NB4 (cell line): ENCODE measurements at regions not wholly inside any gene's neighbourhood (a gene's known extent, or its start where the extent isn't known, plus 50 kb on each side); places are given as distances from the start of the nearest gene placed in this dataset.

ENCODE experiments used
- DNase-seq: peaks from one replicate; pipeline ENCODE4 v3.0.0; 2010; ENCODE audit warnings: low read depth
- H3K4me3 ChIP-seq: one replicate; pipeline ENCODE4 v1.5.1; 2011; ENCODE audit warnings: mild to moderate bottlenecking, low read depth, low read length, moderate library complexity
- MYC ChIP-seq: IDR thresholded peaks from 2 replicates; pipeline ENCODE4 v1.6.1; 2011; ENCODE audit warnings: low read depth, low read length
- POLR2A ChIP-seq: IDR thresholded peaks from 2 replicates; pipeline ENCODE4 v1.6.1; 2011; ENCODE audit warnings: mild to moderate bottlenecking; ENCODE audit not compliant: insufficient read length; ENCODE audit errors: extremely low read depth
- TF ChIP-seq, protein P1 (sequence below): IDR thresholded peaks from one replicate; pipeline ENCODE4 v1.5.1; 2012; ENCODE audit warnings: low read depth, low read length
- TF ChIP-seq, protein P2 (sequence below): IDR thresholded peaks from 2 replicates; pipeline ENCODE4 v1.6.1; 2011; ENCODE audit warnings: low read depth, low read length

DNA sequence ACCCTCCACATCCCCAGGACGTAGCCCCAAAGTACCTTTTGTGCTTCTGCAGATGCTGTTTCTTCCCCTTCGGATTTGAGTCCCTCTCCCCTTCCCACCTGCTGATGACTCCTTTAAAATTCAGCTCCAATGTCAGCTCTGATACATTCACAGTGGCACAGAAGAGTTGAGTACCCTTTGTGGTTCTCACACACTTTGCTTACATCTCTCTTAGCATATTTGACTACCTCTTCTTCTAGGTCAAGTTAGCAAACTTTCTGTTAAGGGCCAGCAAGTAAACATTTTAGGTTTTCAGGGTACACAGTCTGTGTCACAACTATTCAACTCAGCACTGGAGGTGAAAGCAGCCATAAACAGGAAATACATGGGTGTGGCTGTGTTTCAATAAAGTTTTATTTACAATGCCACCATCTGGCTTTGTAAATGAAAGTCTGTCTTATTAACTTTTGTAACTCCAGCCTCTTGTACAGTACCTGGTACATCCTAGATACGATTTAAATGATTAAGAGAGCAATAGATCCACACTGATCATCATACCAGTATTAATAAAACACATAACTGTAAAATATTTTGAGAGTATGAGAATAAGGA is 161.7 kb downstream of the SOX9 start:
- no peak for DNase-seq
- TF ChIP-seq MYC (no peak), POLR2A (no peak)
- TF ChIP-seq, protein P1, sequence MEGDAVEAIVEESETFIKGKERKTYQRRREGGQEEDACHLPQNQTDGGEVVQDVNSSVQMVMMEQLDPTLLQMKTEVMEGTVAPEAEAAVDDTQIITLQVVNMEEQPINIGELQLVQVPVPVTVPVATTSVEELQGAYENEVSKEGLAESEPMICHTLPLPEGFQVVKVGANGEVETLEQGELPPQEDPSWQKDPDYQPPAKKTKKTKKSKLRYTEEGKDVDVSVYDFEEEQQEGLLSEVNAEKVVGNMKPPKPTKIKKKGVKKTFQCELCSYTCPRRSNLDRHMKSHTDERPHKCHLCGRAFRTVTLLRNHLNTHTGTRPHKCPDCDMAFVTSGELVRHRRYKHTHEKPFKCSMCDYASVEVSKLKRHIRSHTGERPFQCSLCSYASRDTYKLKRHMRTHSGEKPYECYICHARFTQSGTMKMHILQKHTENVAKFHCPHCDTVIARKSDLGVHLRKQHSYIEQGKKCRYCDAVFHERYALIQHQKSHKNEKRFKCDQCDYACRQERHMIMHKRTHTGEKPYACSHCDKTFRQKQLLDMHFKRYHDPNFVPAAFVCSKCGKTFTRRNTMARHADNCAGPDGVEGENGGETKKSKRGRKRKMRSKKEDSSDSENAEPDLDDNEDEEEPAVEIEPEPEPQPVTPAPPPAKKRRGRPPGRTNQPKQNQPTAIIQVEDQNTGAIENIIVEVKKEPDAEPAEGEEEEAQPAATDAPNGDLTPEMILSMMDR, result no peak
- TF ChIP-seq, protein P2, sequence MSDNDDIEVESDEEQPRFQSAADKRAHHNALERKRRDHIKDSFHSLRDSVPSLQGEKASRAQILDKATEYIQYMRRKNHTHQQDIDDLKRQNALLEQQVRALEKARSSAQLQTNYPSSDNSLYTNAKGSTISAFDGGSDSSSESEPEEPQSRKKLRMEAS, result no peak
- H3K4me3 ChIP-seq, result no peak overlapping the region

DNA sequence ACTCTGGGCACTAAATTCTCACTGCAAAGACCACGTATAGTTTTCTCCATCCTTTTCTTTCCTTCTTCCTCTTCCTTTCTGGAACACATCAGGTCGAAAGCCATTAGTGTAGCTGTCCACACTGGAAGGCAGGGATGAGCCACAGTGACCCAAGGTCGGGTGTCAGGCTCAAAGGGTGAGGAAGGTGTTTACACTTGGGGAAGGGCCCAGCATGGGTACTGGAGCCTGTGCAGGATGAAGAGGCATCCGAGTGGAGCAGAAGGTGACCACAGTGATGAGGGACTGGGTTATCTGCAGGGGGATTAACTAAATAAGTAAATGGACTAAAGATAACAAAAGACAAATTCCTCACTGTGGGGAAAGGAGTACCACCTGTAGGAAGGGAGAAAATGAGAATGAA is 164.0 kb downstream of the SOX9 start:
- no peak overlapping the region for H3K4me3 ChIP-seq
- TF ChIP-seq POLR2A, result no peak
- TF ChIP-seq, protein P2, result no peak
- TF ChIP-seq, protein P1, result no peak
- TF ChIP-seq MYC, result no peak
- no peak for DNase-seq

DNA sequence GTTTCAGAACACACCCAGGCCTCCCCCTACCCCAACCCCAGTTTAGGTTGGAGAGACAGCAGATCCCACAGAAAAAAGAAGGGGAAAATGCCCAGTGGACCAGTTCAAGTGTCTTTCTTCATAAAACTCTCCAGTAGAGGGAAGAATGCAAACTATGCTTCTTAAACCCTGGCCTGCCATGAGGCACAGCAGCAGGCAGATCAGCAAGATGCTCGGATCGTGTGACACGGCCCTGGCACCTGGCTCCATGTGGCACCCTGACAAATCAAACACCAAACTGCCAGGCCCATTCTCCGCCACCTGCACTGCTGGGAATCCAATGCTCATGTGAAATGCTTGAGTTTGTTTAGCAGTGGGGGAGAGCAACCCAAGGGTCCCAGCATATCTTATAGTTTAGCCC is 166.8 kb downstream of the SOX9 start:
- no peak for DNase-seq
- no peak overlapping the region for H3K4me3 ChIP-seq
- TF ChIP-seq, protein P2, result no peak
- TF ChIP-seq MYC (no peak), POLR2A (no peak)
- TF ChIP-seq, protein P1, result no peak

DNA sequence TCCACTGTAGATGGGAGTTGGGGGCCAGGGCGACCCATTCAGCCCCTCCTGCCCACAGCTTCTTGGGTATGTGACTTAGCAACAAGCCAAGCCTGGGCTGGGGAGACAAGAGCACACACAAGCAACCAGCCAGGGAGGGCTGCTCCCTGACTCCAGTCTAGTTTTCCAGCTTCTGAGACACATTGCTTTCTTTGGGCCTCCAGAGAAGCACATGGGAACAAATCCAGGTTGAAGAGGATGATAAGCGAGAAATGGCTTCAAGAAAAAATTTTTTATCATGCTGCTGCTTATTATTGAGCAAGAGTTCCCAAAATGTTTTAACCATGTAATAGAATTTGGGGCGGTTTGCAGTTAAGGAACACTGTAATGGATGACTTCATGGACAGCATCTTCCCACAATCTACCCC is 173.7 kb downstream of the SOX9 start:
- no peak overlapping the region for H3K4me3 ChIP-seq
- DNase-seq, result no peak
- TF ChIP-seq, protein P1, result no peak
- TF ChIP-seq MYC (no peak), POLR2A (no peak)
- TF ChIP-seq, protein P2, result no peak

DNA sequence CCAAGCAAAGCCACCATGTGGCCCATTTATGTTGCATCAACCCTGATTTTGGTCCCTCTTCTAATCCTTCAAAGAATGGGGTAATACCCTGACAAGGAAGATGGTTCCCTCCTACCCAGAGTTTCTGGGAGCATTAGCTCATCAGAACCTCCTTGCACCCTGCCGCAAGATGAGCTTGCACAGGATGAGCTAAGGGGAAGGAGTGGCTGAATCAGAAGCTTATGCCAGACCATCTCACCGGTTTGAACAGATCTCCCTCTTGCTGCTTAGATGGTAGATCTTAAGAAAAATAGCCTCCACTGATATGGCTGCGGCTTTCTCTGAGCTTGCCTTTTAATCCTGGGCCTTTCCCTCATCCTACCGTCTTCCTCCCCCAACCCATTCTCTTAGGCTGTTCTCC is 175.1 kb downstream of the SOX9 start:
- DNase-seq, result no peak
- TF ChIP-seq, protein P2, result no peak
- TF ChIP-seq POLR2A (no peak), MYC (no peak)
- TF ChIP-seq, protein P1, result no peak
- no peak overlapping the region for H3K4me3 ChIP-seq

DNA sequence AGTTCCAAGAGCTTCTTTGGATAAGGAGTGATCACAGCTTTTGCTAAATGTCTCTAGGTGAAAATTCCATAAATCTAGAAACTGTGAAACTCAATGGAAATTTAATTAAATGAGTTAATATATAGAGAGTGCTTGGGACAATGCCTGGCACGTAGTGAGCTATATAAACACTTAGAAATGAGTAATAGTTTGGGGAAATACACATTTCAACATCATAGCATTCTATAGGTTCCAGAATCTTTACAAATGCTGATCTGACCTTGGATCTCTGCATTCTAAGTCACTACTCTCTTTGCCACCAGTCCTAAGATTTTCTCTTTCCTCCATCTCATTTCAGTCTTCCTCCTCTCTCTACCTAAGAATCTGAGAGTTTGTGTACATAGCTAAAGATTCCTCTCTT is 175.6 kb downstream of the SOX9 start:
- TF ChIP-seq, protein P1, result no peak
- TF ChIP-seq, protein P2, result no peak
- TF ChIP-seq MYC, result no peak
- no peak for TF ChIP-seq POLR2A
- no peak overlapping the region for H3K4me3 ChIP-seq
- no peak for DNase-seq
